ENCODE measurements at regions not wholly inside any gene's neighbourhood (a gene's known extent, or its start where the extent isn't known, plus 50 kb on each side); places are given as distances from the start of the nearest gene placed in this dataset.

- Histone ChIP-seq H3K4me3 (ENCODE audit: low read length) (no peak overlapping the region), H3K9me3 (ENCODE audit: control insufficient read depth, low read length) (no peaks in the 10 kb centered on the region), H3K4me1 (ENCODE audit: control insufficient read depth, insufficient read depth, low read length) (peaks cover 3% of the 10 kb centered on the region), H3K27ac (ENCODE audit: low read length) (no peak overlapping the region), H3K27me3 (ENCODE audit: control insufficient read depth, insufficient read depth) (no peaks in the 10 kb centered on the region)
- no peak for DNase-seq
- 98% methylated on average over 1 of the region's 1 CpG for WGBS
- intact Hi-C loops (cut with DNase I), result no loop called here
- ATAC-seq, result no peak
Measured at GRCh38 chr15:39227001-39227400, 353.9 kb upstream of the THBS1 start.

GRCh38 chr15:39228889-39229288 lies 352.0 kb upstream of the THBS1 start:
- H3K27ac ChIP-seq (ENCODE audit: low read length), result no peak overlapping the region
- no peak for ATAC-seq
- H3K4me3 ChIP-seq (ENCODE audit: low read length), result no peak overlapping the region
- no peak for DNase-seq
- WGBS, result 99% methylated on average over 1 of the region's 1 CpG
- intact Hi-C loops (cut with DNase I), result no loop called here
- H3K4me1 ChIP-seq (ENCODE audit: control insufficient read depth, insufficient read depth, low read length), result peaks cover 3% of the 10 kb centered on the region
- H3K9me3 ChIP-seq (ENCODE audit: control insufficient read depth, low read length), result no peaks in the 10 kb centered on the region
- H3K27me3 ChIP-seq (ENCODE audit: control insufficient read depth, insufficient read depth), result no peaks in the 10 kb centered on the region

DNA sequence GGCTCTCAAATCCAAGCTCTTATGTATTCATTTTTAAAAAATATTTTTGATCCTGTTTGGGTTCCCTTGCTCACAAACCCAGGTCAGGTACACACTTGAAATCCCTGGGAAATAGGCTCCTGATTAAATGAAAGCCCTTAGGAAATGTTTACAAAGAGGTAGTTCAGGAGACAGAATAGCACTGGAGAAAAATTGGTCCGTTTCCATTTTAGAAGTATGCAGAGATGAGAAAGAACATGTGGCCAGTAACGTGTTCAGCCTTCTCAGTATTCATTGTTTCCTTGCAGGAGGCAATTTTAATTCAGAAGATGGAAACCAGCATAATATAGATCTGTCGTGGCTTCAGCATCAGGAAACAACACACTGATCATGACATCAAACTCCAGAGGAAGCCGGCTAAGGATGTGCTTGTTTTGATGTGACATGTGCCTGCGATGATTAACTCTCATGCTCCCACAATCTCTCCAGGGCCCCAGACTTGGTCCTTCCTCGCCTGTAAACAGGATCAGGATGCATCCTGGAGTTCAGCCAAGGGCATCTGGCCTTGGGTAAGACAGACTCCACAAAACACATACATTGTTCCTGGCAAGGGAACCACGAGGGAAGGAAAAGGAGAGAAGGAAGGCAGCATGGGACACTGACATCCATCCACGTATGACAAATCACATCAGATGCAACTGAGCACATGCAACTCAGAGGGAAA lies 350.5 kb upstream of the THBS1 start:
- Histone ChIP-seq H3K4me1 (ENCODE audit: control insufficient read depth, insufficient read depth, low read length) (peaks cover 3% of the 10 kb centered on the region), H3K4me3 (ENCODE audit: low read length) (no peak overlapping the region), H3K9me3 (ENCODE audit: control insufficient read depth, low read length) (no peaks in the 10 kb centered on the region), H3K27ac (ENCODE audit: low read length) (no peak overlapping the region), H3K27me3 (ENCODE audit: control insufficient read depth, insufficient read depth) (no peaks in the 10 kb centered on the region)
- DNase-seq (peak in 1 of 3 donors; percentile 29), ATAC-seq (no peak)
- 46% methylated on average over 8 of the region's 8 CpGs for WGBS
- intact Hi-C loops (cut with DNase I), result no loop called here

DNA sequence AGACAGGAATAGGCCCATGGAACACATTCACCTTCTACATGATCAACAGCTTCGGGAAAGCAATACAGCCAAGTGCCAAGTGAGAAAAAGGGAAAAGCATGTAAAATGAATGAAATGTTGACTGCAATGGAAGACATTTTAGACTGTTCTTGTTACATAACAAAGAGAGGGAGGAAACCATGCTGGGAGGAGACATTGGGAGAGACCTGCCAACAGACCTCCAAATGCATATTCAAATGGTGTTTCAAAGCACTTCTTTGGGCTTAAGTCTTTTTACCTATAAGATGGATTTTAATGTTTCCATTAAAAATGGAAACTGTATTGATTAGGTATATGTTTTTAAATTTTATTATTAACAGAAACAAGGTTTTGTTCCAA lies 350.0 kb upstream of the THBS1 start:
- ATAC-seq (no peak), DNase-seq (no peak)
- Histone ChIP-seq H3K4me3 (ENCODE audit: low read length) (no peak overlapping the region), H3K9me3 (ENCODE audit: control insufficient read depth, low read length) (no peaks in the 10 kb centered on the region), H3K4me1 (ENCODE audit: control insufficient read depth, insufficient read depth, low read length) (peaks cover 3% of the 10 kb centered on the region), H3K27ac (ENCODE audit: low read length) (no peak overlapping the region), H3K27me3 (ENCODE audit: control insufficient read depth, insufficient read depth) (no peaks in the 10 kb centered on the region)
- intact Hi-C loops (cut with DNase I), result no loop called here
- 72% methylated on average over 1 of the region's 1 CpG for WGBS

GRCh38 chr15:39232512-39232911 lies 348.4 kb upstream of the THBS1 start:
- no peak overlapping the region for H3K27ac ChIP-seq (ENCODE audit: low read length)
- H3K4me3 ChIP-seq (ENCODE audit: low read length), result no peak overlapping the region
- no peak for DNase-seq
- no peaks in the 10 kb centered on the region for H3K27me3 ChIP-seq (ENCODE audit: control insufficient read depth, insufficient read depth)
- peaks cover 3% of the 10 kb centered on the region for H3K4me1 ChIP-seq (ENCODE audit: control insufficient read depth, insufficient read depth, low read length)
- ATAC-seq, result peak in 1 of 2 donors; percentile 35
- intact Hi-C loops (cut with DNase I), result no loop called here
- 88% methylated on average over 4 of the region's 4 CpGs for WGBS
- H3K9me3 ChIP-seq (ENCODE audit: control insufficient read depth, low read length), result no peaks in the 10 kb centered on the region

DNA sequence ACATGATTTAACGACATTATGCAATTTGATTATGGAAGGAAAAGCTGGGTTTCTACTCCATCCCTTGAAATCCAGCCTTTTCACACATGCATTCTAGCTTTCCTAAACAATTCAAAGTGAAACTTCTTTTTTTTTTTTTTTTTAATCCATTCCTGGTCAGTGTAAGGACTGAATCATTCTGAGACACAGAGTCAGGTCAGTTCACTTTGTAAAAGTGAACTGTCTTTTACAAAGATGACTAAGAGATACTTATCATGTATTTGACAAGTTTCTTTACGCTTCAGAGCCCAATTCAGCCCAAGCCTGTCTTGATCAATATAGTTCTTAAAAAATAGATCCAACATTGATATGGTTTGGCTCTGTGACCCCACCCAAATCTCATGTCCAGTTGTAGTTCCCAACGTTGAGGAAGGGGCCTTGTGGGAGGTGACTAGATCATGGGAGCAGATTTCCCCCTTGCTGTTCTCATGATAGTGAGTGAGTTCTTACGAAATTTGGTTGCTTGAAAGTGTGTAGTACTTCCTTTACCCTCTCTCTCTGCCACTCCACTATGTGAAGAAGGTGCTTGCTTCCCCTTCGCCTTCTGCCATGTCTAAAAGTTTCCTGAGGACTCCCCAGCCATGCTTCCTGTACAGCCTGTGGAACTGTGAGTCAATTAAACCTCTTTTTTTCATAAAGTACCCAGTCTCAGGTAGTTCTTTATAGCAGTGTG lies 345.6 kb upstream of the THBS1 start:
- ATAC-seq, result no peak
- intact Hi-C loops (cut with DNase I), result no loop called here
- 82% methylated on average over 5 of the region's 5 CpGs for WGBS
- Histone ChIP-seq H3K9me3 (ENCODE audit: control insufficient read depth, low read length) (no peaks in the 10 kb centered on the region), H3K4me3 (ENCODE audit: low read length) (no peak overlapping the region), H3K4me1 (ENCODE audit: control insufficient read depth, insufficient read depth, low read length) (peaks cover 3% of the 10 kb centered on the region), H3K27ac (ENCODE audit: low read length) (no peak overlapping the region), H3K27me3 (ENCODE audit: control insufficient read depth, insufficient read depth) (no peaks in the 10 kb centered on the region)
- DNase-seq, result no peak

DNA sequence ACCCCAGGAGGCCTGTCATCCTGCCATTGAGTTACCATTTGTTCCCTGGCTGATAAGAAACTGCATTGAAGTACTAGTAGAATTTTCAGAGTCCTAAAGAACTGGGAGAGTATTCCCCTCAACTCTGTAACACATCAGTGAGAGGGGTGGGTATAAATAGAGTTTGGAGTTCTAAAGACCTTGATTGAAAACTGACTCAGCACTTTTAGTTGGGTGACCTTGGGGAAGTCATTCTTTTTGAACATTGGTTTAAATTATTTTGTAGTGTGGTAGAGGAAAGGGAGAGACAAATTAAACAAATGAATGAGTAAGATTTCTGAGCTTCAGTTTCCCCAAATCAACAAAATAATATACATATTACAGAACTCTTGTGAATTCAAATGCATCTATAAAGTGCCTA lies 344.5 kb upstream of the THBS1 start:
- no peaks in the 10 kb centered on the region for H3K9me3 ChIP-seq (ENCODE audit: control insufficient read depth, low read length)
- no peak overlapping the region for H3K4me3 ChIP-seq (ENCODE audit: low read length)
- DNase-seq (no peak), ATAC-seq (no peak)
- no peaks in the 10 kb centered on the region for H3K4me1 ChIP-seq (ENCODE audit: control insufficient read depth, insufficient read depth, low read length)
- H3K27me3 ChIP-seq (ENCODE audit: control insufficient read depth, insufficient read depth), result no peaks in the 10 kb centered on the region
- no peak overlapping the region for H3K27ac ChIP-seq (ENCODE audit: low read length)
- intact Hi-C loops (cut with DNase I), result no loop called here

DNA sequence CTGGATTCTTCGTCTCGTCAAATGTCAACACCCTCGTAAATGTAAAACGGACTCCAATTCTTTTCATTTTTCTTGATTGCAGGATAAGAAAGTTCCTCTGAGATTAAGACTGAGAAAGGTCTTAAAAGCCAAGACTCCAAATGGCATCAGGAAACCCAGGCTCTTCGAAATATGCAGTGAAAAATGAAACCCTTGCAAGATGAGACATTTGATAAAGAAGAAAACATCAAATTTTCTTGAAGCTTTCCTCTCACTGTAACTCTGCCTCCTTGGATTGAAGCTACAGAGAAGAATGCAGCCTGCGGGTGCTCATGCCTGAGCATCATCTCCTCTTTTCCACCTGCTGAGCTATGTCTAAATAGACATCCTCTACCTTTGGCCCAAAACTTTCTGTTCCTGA lies 342.4 kb upstream of the THBS1 start:
- no peaks in the 10 kb centered on the region for H3K9me3 ChIP-seq (ENCODE audit: control insufficient read depth, low read length)
- no peak overlapping the region for H3K4me3 ChIP-seq (ENCODE audit: low read length)
- H3K4me1 ChIP-seq (ENCODE audit: control insufficient read depth, insufficient read depth, low read length), result no peaks in the 10 kb centered on the region
- DNase-seq (no peak), ATAC-seq (no peak)
- intact Hi-C loops (cut with DNase I), result no loop called here
- 75% methylated on average over 6 of the region's 6 CpGs for WGBS
- H3K27me3 ChIP-seq (ENCODE audit: control insufficient read depth, insufficient read depth), result no peaks in the 10 kb centered on the region
- H3K27ac ChIP-seq (ENCODE audit: low read length), result no peak overlapping the region

GRCh38 chr15:39239562-39239961 lies 341.3 kb upstream of the THBS1 start:
- Histone ChIP-seq H3K4me1 (ENCODE audit: control insufficient read depth, insufficient read depth, low read length) (no peaks in the 10 kb centered on the region), H3K27me3 (ENCODE audit: control insufficient read depth, insufficient read depth) (no peaks in the 10 kb centered on the region), H3K9me3 (ENCODE audit: control insufficient read depth, low read length) (no peaks in the 10 kb centered on the region), H3K4me3 (ENCODE audit: low read length) (no peak overlapping the region), H3K27ac (ENCODE audit: low read length) (no peak overlapping the region)
- intact Hi-C loops (cut with DNase I), result no loop called here
- ATAC-seq (no peak), DNase-seq (no peak)
- 92% methylated on average over 1 of the region's 1 CpG for WGBS

DNA sequence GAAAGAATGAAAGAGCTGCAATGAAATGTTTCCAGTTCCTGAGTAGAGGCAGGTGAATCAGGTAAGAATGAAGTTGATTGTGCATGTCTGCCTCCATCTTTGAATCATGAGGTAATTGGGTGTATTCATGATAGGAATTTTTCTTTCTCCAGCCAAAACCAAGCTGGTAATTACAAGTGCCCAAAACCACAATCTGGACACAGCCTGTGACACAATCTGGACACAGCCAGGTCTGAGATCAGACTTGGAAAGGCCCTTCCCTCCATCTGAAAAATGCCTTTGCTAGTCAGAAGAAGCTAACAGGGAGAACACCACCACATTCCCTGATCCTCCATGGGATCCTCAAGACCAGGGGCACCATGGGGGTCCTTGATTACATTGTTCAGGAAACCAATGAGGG lies 338.5 kb upstream of the THBS1 start:
- H3K4me3 ChIP-seq (ENCODE audit: low read length), result no peak overlapping the region

GRCh38 chr15:39243396-39243795 lies 337.5 kb upstream of the THBS1 start:
- intact Hi-C loops (cut with DNase I), result no loop called here
- Histone ChIP-seq H3K4me1 (ENCODE audit: control insufficient read depth, insufficient read depth, low read length) (peaks cover 1% of the 10 kb centered on the region), H3K4me3 (ENCODE audit: low read length) (no peak overlapping the region), H3K27me3 (ENCODE audit: control insufficient read depth, insufficient read depth) (no peaks in the 10 kb centered on the region), H3K9me3 (ENCODE audit: control insufficient read depth, low read length) (no peaks in the 10 kb centered on the region), H3K27ac (ENCODE audit: low read length) (no peak overlapping the region)
- ATAC-seq (no peak), DNase-seq (no peak)
- 93% methylated on average over 1 of the region's 1 CpG for WGBS

More for the DNA sequence above, 338.5 kb upstream of the THBS1 start:
- ATAC-seq (peak; percentile 62 to 66), DNase-seq (peak in 2 of 3 donors; percentile 30 to 37)
- Histone ChIP-seq H3K4me1 (ENCODE audit: control insufficient read depth, insufficient read depth, low read length) (no peaks in the 10 kb centered on the region), H3K27ac (ENCODE audit: low read length) (no peak overlapping the region), H3K9me3 (ENCODE audit: control insufficient read depth, low read length) (no peaks in the 10 kb centered on the region), H3K27me3 (ENCODE audit: control insufficient read depth, insufficient read depth) (no peaks in the 10 kb centered on the region)
- intact Hi-C loops (cut with DNase I), result no loop called here
